Embryonic facial prominence (tissue), 1 donor: ENCODE measurements at regions not wholly inside any gene's neighbourhood (a gene's known extent, or its start where the extent isn't known, plus 50 kb on each side); places are given as distances from the start of the nearest gene placed in this dataset.
"Not testable (repeated sequence)": the region's sequence is repeated elsewhere in the genome, so short reads cannot be mapped to it uniquely, and the experiment has no call there.

Source experiments
- DNase-seq: peaks from one replicate; pipeline ENCODE4 v3.0.0-alpha.2; 2016; ENCODE audit errors: extremely low spot score

GRCh38 chr6:120363429-120363828, 970.9 kb downstream of the TBC1D32 start:
- DNase-seq: no peak

- DNase-seq: not testable (repeated sequence)
Observed at GRCh38 chr6:120358535-120358934, 975.7 kb downstream of the TBC1D32 start.

GRCh38 chr6:120357447-120357846, 976.8 kb downstream of the TBC1D32 start:
- DNase-seq: no peak

DNA sequence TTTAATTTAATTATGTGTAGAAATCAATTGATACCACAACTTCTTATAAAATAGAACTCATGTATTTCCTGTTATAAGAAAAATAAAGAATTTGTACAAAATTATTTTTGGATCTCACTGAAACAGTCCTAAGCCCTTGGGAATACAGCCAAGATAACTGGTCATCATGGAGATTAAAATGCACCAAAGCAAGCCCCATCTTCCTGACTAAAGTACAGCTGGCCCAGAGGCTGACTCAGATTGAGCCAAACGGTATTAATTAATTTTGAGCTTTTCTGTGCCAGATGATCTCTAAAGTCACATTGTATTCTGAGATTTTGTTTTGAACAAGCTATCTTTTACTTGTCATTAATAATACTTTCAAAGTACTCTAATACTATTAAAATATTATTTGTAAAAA, 978.5 kb downstream of the TBC1D32 start:
- no peak for DNase-seq

DNA sequence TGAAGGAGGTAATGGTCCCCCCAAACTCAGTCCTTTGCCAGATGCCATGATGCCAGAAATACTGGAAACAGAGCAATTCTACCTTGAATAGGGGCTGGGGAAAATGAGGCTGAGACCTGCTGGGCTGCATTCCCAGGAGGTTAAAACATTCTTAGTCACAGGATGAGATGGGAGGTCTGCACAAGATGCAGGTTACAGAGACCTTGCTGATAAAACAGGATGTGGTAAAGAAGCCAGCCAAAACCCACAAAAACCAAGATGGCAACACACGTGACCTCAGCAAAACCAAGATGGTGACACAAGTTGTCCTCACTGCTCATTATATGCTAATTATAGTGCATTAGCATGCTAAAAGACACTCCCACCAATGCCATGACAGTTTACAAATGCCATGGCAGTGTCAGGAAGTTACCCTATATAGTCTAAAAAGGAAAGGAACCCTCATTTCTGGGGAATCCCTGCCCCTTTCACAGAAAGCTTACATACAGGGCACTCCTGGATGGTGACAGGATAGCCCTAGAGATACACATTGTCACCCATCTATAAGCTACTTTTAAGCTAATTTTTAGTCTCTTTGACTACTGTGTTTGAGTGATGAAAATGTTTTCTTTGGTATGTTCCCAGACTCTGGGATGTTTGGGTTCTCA, 979.7 kb downstream of the TBC1D32 start:
- no peak for DNase-seq

GRCh38 chr6:120352491-120352890, 981.8 kb downstream of the TBC1D32 start:
- no peak for DNase-seq

DNA sequence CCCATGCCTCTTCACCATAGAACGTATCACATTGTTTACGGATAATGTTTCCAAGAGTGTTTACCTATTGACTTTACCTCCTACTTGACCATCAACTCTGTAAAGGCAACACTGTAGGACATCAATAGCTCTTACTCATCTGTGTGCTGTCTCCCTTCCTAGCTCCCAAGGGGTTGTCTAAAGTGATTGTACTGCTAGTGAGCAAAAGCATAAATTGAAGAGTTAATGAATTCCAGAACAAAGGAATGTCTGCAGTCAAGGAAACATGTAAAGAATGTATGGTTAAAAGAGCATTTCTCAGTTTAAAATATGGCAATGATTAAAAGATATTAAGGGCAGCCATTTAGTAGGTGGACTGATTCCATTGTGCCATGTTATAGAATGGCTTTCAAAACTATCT, 985.4 kb downstream of the TBC1D32 start:
- no peak for DNase-seq

DNA sequence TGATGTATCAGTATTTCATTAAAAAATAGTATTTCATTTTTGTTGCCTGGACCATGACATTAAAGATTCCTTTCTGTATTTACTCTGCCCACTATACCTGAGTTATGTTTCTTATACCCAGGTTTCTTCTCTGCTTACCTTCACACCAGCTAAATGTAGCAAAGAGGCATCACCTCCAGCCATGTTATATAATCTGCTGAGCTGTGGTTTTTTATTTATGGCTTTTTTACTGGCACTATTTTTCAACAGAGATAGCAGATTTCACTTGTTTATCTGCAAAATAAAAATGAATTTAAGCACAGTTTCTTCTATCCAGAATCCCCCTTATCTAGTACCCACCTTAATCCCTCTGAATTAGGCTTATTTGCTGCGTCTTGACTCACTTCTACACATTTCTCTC, 979.0 kb upstream of the MAN1A1 start:
- no peak for DNase-seq

GRCh38 chr6:120320481-120321162, 971.1 kb upstream of the MAN1A1 start:
- DNase-seq: no peak

DNA sequence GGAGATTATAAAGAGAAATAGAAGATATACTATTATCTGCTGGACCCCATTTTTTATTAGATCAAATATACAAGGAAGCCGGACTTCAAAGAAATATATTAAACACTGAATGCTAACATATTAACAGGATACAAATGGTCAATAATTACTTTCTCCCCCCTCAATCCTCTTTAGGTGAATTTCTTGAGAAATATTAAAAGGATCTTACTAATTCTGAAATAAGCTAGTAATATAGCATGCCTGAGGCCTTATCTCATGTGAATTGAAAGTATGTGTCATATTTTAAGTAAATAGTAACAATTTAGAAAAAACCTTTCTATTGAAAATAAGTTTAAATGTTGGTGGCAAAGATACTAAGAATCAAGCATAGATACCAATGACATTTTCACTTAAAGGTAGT, 954.7 kb upstream of the MAN1A1 start:
- DNase-seq: no peak

GRCh38 chr6:120303527-120303926, 954.0 kb upstream of the MAN1A1 start:
- no peak for DNase-seq

GRCh38 chr6:120302041-120302440, 952.5 kb upstream of the MAN1A1 start:
- no peak for DNase-seq

GRCh38 chr6:120290964-120291363, 941.4 kb upstream of the MAN1A1 start:
- DNase-seq: no peak

- no peak for DNase-seq
Observed at GRCh38 chr6:120282005-120282404, 932.4 kb upstream of the MAN1A1 start.

DNA sequence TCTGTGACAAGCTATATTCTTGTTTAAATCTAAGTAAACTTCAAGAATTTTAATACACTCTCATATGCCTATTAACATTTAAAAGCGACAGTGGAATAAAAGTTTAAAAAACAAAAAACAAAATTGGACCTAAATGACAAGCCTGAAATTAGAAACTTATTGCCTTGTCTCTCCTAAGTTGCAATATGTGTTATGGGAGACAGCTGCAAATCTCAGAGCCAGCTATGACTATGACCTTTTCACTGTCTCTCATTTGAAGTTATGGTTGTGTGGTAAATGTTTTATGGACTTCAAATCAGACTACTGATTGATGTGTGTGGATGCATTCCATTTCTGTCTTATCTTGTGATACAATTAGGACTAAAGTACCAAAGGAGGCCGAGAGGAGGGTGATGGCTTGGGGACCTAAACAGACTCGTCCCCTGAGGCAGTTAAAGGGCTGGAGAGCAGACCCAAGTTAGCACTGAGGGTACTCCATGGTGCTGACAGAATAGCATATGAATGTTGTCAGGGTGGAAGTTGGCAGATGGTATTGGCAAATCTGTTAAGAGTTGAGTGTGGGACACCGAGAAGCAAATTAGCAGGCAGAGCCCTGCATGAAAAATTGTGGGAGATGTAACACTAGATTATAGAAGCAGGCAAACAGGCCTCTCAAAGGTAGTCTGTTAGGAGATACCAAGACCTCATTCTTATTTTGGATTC, 930.1 kb upstream of the MAN1A1 start:
- no peak for DNase-seq

- peak; percentile 14 for DNase-seq
Observed at GRCh38 chr6:120278689-120279396, 929.3 kb upstream of the MAN1A1 start.

GRCh38 chr6:120274547-120274946, 925.0 kb upstream of the MAN1A1 start:
- DNase-seq: no peak

GRCh38 chr6:120273411-120273810, 923.9 kb upstream of the MAN1A1 start:
- no peak for DNase-seq

GRCh38 chr6:120272038-120272437, 922.5 kb upstream of the MAN1A1 start:
- no peak for DNase-seq

DNA sequence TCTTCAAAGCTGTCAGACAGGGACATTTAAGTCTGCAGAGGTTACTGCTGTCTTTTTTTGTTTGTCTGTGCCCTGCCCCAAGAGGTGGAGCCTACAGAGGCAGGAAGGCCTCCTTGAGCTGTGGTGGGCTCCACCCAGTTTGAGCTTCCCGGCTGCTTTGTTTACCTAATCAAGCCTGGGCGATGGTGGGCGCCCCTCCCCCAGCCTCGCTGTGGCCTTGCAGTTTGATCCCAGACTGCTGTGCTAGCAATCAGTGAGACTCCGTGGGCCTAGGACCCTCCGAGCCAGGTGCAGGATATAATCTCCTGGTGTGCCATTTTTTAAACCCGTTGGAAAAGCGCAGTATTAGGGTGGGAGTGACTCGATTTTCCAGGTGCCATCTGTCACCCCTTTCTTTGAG, 918.7 kb upstream of the MAN1A1 start:
- DNase-seq: not testable (repeated sequence)

GRCh38 chr6:120262354-120262753, 912.8 kb upstream of the MAN1A1 start:
- no peak for DNase-seq

DNA sequence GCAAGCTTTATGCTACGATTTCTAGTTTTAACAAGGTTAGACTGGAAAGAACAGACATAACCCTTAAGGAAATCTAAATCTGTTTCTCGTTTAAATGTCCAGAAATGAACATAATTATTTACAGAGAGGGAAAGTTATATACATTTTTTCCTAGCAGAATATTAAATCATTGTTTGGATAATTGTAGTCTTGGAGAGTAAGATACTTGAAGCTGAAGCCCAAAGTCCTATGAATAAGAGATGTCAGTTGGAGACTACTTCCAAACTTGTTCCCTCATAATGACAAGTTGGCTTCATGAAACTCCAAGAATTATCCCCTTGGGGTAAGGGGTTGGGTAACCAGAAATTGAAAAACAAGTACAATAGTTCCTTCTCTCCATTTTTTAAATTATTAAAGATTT, 911.1 kb upstream of the MAN1A1 start:
- DNase-seq: peak; percentile 48
